Raji (cell line): ENCODE measurements at regions not wholly inside any gene's neighbourhood (a gene's known extent, or its start where the extent isn't known, plus 50 kb on each side); places are given as distances from the start of the nearest gene placed in this dataset.

Source experiments
- POLR2A ChIP-seq: IDR thresholded peaks from 2 replicates; pipeline ENCODE4 v1.6.1; 2011; ENCODE audit warnings: low read depth, low read length, control low read depth; ENCODE audit not compliant: insufficient read depth

GRCh38 chr12:123041811-123042655 lies 61.6 kb downstream of the ARL6IP4 start:
- TF ChIP-seq POLR2A: no peak

GRCh38 chr12:123041042-123041531 lies 60.6 kb downstream of the ARL6IP4 start:
- TF ChIP-seq POLR2A: no peak

- TF ChIP-seq POLR2A: no peak
Observed at GRCh38 chr12:123040106-123040505, 59.6 kb downstream of the ARL6IP4 start.

- no peak for TF ChIP-seq POLR2A
Observed at GRCh38 chr12:123038966-123039365, 58.5 kb downstream of the ARL6IP4 start.

GRCh38 chr12:123038486-123038885 lies 58.0 kb downstream of the ARL6IP4 start:
- no peak for TF ChIP-seq POLR2A

- TF ChIP-seq POLR2A: no peak
Observed at GRCh38 chr12:123037791-123038190, 57.3 kb downstream of the ARL6IP4 start.

- no peak for TF ChIP-seq POLR2A
Observed at GRCh38 chr12:123036466-123037285, 56.2 kb downstream of the ARL6IP4 start.

- TF ChIP-seq POLR2A: no peak
Observed at GRCh38 chr12:123035841-123036240, 55.4 kb downstream of the ARL6IP4 start.

- no peak for TF ChIP-seq POLR2A
Observed at GRCh38 chr12:123034865-123035264, 54.4 kb downstream of the ARL6IP4 start.

- no peak for TF ChIP-seq POLR2A
Observed at GRCh38 chr12:123034022-123034541, 53.6 kb downstream of the ARL6IP4 start.

- TF ChIP-seq POLR2A: no peak
Observed at GRCh38 chr12:123033392-123034021, 53.0 kb downstream of the ARL6IP4 start.

GRCh38 chr12:123032736-123033391 lies 52.4 kb downstream of the ARL6IP4 start:
- TF ChIP-seq POLR2A: no peak
